ENCODE measurements at regions not wholly inside any gene's neighbourhood (a gene's known extent, or its start where the extent isn't known, plus 50 kb on each side); places are given as distances from the start of the nearest gene placed in this dataset.

GRCh38 chr13:46963904-46964303 lies 67.1 kb upstream of the HTR2A start:
- TF ChIP-seq, protein P1, sequence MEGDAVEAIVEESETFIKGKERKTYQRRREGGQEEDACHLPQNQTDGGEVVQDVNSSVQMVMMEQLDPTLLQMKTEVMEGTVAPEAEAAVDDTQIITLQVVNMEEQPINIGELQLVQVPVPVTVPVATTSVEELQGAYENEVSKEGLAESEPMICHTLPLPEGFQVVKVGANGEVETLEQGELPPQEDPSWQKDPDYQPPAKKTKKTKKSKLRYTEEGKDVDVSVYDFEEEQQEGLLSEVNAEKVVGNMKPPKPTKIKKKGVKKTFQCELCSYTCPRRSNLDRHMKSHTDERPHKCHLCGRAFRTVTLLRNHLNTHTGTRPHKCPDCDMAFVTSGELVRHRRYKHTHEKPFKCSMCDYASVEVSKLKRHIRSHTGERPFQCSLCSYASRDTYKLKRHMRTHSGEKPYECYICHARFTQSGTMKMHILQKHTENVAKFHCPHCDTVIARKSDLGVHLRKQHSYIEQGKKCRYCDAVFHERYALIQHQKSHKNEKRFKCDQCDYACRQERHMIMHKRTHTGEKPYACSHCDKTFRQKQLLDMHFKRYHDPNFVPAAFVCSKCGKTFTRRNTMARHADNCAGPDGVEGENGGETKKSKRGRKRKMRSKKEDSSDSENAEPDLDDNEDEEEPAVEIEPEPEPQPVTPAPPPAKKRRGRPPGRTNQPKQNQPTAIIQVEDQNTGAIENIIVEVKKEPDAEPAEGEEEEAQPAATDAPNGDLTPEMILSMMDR (conservative IDR thresholded peaks at IDR 0.05; ENCODE audit: low read depth, low read length) = no peak
- TF ChIP-seq, protein P2, sequence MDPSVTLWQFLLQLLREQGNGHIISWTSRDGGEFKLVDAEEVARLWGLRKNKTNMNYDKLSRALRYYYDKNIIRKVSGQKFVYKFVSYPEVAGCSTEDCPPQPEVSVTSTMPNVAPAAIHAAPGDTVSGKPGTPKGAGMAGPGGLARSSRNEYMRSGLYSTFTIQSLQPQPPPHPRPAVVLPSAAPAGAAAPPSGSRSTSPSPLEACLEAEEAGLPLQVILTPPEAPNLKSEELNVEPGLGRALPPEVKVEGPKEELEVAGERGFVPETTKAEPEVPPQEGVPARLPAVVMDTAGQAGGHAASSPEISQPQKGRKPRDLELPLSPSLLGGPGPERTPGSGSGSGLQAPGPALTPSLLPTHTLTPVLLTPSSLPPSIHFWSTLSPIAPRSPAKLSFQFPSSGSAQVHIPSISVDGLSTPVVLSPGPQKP (IDR thresholded peaks at IDR 0.05; ENCODE audit: borderline replicate concordance, low read depth, low read length) = no peak
- TF ChIP-seq POLR2A (IDR thresholded peaks at IDR 0.05; ENCODE audit: low read depth, low read length) (no peak), MXI1 (IDR thresholded peaks at IDR 0.05; ENCODE audit: borderline replicate concordance, low read depth, low read length) (no peak), BHLHE40 (IDR thresholded peaks at IDR 0.05; ENCODE audit: low read depth, low read length) (no peak), RAD21 (IDR thresholded peaks at IDR 0.05; ENCODE audit: low read length) (no peak), CHD1 (IDR thresholded peaks at IDR 0.05; ENCODE audit: low read depth, low read length) (no peak), MAFK (IDR thresholded peaks at IDR 0.05; ENCODE audit: low read depth, low read length) (no peak), RFX5 (IDR thresholded peaks at IDR 0.05; ENCODE audit: low read depth, low read length) (no peak)
- TF ChIP-seq, protein P3, sequence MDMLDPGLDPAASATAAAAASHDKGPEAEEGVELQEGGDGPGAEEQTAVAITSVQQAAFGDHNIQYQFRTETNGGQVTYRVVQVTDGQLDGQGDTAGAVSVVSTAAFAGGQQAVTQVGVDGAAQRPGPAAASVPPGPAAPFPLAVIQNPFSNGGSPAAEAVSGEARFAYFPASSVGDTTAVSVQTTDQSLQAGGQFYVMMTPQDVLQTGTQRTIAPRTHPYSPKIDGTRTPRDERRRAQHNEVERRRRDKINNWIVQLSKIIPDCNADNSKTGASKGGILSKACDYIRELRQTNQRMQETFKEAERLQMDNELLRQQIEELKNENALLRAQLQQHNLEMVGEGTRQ (IDR thresholded peaks at IDR 0.05; ENCODE audit: low read depth, low read length) = no peak
